Activated gamma-delta T cell (primary cell): ENCODE measurements at regions not wholly inside any gene's neighbourhood (a gene's known extent, or its start where the extent isn't known, plus 50 kb on each side); places are given as distances from the start of the nearest gene placed in this dataset.
"Not testable (repeated sequence)": the region's sequence is repeated elsewhere in the genome, so short reads cannot be mapped to it uniquely, and the experiment has no call there.

ENCODE experiments used
- DNase-seq: peaks from one replicate; lab custom pipeline; 2025; lab: John Stamatoyannopoulos, UW

DNA sequence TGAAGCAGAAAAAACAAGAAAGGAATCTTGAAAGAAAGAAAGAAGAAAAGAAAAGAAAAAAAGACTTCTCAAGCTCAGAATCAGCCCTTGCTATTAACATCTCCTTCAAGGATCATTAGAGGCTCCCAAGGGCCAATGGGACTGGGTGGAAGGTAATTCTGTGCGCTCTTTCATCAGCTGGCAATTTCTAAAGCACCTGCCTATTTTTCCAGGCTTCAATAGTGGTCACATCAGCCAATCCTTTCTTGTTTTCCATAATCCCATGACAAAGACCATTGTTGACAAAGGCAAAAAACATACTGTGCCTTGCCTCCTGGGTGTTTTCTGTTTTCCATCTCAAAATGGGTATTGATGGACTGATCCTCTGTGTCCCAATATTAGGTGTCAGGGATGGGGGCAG lies 88.2 kb upstream of the TSC22D1 start:
- DNase-seq = no peak

DNA sequence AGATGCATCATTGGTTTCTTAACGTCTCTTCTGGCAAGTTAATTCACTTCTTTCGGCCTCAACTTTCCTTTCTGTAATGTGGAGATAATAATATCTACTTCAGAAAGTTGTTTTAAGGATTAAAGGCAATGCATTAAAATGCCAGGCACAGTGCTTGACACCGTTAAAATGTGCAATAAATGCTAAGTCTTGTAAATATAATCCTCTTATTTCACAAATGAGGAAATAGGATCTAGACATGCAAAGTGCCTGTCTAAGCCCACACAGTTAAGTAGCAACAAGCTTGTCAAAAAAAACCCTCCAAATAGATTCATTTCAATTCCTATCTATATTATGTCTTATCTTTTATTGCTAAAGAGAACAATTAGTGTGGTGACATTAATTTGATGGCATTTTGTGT lies 86.4 kb upstream of the TSC22D1 start:
- DNase-seq = no peak

DNA sequence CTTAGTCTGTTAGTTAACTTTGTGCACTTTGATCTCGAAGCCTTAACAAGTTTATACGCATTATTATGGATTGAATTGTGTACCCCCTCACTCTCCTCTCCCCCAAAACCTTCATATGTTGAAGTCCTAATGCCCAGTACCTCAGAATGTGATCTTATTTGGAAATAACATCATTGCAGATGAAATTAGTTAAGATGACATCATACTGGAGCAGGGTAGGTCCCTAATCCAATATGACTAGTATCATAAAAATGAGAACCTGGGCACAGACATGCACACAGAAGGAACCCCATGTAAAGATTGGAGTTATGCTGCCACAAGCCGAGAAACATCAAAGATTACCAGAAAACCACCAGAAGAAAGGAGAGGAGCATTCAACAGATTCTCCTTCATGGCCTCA lies 85.8 kb upstream of the TSC22D1 start:
- no peak for DNase-seq

DNA sequence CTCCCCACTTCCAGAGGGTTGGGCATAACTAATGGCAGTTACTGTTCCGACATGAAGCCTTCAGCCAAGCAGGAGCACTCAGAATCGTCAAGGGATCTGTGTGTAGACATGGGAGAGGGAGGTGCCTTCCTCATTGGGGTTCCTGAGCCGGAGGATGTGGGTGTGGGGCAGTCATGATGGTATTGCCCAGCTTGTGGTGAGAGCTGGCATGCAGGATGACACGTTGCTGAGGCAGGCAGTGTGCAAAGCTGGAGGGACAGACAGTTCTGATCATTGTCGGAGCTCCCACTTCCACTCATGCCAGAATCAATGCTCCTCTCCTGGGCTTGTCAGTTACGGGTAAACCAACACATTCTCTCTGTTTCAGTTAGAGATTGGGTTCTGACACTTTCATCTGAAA lies 83.9 kb upstream of the TSC22D1 start:
- no peak for DNase-seq

DNA sequence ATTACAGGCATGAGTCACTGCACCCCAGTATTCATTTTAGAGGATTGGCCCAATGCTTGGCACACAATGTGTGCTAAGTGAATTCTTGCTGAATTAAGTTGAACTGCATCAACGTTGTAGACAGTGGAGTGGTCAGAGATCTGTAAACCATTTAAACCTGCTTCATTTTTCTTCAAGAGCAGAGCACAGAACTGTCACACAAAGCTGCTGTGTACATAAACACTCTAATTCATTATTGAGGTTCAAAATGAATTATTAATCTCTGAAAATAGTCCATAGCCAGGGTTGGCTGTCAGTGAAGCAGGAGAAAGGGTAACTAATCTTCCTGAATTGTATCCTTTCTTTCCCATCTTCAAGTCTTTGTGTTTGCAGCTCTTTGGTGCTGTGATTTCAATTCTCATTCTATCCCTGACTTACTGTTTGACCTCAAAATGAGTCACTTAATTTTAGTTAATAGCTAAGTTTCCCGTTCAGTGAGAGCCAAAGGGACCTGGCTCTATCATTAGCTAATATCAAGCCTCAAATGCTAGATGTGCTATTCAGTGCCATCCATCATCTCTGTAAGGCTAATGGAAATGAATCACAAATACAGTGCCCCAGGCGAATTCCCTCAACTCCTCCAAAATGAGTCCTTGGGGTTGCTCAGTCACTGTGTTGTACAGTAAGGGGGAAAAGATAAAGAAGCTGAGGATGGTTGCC lies 77.0 kb upstream of the TSC22D1 start:
- DNase-seq = no peak

DNA sequence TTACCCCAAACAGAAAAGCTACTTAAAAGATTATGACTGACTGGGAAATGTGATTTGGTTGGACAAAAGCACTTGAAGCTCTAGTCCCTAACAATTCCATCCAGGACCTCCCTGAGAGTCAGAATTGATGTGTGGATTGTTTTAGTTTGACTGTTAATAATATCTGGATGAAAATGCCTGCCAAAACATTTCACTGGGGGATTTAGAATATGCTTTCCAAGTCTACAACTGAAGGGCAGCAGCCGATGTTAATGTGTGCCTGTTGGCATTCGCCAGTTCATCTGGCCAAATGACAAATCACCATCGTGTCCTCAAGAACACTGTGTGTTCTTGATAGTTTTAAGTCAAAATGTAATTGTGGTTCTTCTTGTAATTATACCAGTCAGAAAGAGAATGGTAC lies 76.0 kb upstream of the TSC22D1 start:
- DNase-seq = no peak

DNA sequence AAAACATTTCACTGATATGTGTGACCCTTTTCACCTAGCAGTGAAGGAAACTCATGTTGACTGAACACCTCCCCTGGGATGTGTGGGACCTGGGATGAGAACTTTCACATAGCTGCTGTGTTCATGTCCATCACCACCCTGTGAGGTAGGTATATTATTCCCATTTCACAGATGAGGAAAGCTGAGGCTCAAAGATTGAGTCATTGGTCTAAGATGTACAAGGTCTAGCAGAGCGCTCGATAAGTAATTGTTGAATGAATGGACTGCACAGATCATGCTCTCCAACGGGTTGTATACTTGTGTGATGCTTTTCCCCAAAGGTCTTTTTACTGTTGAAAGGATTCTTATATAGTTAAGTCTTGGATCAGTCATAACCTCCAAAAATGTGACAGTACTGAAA lies 75.6 kb upstream of the TSC22D1 start:
- DNase-seq = no peak

DNA sequence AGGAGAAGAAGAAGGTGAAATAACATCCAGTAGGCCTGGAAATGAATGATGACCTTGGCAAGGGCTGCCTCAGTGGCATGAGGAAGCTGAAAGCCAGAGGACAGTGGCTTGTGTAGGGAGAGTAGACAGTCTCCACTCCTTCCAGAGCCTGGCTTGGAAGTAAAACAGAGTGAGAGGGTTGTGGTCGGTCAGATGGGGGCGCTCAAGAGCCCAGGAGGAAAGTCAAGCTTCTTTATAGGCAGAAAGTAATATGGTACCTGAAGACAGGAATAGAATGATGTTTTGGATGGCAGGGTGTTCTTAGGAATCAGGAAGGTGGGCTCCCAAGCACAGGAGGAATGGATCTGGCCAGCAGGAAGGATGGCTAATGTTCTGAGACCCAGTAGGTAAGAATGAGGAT lies 75.1 kb upstream of the TSC22D1 start:
- no peak for DNase-seq

DNA sequence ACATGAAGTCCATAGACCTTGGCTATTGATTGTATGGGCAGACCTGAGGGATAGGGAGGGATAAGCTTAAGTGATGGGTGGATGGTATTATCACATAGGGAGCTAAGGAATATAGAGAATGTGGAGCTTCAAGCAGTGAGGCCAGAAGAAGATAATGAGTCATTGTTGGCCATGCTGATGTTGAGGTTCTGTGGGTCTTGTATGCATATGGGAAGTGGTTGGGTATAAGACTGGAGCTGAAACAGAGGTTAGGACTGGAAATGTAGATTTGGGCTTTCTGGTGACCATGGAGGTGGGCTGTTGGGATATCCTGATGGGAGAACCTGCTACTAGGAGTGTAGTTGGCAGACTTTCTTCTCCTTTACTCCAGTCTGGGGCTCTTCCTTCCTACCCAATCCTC lies 73.7 kb upstream of the TSC22D1 start:
- DNase-seq = no peak

DNA sequence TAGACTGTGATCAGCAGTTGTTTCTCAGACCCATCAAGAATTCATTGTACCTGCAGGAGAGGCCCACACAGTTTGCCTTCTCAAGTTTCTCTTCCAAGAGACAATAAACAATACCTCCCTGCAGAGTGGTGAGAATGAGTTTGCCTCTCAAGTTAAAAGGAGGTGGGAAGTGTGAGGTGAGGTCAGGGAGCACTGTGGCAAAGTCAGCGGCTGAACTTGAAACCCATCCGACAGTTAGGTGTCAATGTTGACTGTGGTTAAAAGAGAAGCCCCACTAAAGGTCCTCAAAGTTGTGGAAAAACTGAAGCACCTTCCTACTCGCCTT lies 72.9 kb upstream of the TSC22D1 start:
- no peak for DNase-seq

DNA sequence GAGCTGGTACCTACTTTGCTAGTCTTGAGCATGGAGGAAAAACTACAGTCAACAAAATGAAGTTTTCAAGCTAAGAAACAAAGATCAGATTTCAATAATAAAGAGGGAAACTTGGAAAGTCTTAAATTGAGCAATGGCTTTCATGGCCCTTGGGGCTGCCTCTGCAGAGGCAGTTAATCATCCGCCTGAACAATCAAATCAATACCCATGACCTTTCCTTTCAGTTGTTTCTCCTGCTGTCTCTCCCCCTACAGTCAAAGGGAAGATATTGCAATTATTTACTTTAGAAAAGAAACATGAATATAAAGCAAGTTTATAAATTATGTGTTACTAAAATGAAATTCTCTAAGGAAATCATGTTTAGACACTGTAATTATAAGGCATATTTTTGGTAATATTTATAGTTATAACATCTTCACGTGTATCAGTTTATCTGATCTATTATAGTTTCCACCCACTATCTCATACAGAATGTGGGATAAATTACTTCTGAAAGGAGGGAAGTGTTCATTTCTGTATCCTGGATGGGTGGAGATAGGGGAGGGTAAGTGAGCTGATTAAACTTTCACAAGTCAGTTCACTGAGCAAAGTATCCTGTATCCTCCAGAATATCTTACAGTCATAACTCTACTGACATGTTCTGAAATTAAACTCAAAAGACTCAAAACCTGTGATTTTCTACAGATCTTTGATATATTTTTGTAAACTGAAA lies 72.4 kb upstream of the TSC22D1 start:
- DNase-seq = no peak

DNA sequence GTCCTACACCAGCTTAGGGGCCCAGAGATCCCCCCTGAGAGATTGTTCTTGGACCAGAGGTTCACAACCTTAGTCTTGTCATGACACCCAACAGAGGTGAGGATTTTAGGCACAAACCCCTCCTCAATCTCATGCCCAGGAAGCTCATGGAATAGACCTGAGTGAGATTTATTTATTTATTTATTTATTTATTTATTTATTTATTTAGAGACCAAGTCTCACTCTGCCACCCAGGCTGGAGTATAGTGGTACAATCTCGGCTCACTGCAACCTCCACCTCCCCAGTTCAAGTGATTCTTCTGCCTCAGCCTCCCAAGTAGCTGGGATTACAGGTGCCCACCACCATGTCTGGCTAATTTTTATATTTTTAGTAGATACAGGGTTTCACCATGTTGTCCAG lies 71.4 kb upstream of the TSC22D1 start:
- DNase-seq = not testable (repeated sequence)

DNA sequence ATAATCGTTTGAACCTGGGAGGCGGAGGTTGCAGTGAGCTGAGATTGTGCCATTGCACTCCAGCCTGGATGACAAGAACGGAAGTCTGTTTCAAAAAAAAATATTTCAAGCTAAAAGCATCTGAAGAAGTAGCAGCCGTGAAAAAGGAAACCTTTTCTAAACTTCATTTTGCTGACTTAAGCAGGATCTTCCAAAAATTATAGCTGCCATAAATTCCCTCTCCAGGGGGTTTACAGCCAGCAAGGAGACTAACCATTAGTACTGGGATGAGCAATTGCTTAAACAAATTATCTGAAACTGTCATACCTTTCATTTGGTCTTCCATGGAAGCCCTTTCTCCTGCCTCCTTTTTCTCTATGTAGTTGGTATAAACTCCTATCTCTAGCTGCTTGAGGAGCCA lies 69.9 kb upstream of the TSC22D1 start:
- DNase-seq = no peak

DNA sequence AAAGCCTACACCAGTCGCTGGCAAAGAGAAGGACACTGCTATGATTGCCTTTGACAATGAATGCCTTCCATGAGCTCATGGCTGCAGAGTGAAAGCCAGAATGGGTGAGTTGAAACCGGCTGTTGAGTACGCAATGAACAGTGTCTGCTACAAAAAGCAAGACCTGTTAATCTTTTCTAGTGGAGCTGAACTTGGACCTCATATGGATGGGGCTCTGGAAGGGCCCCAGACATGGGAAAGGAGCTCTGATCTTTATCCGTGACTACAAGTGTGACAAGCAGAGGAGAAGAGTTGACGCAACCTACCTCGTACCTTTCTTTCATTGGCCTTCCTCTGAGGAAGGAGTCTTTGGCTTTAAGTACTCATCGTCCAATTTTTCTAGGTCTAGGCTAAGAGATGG lies 67.1 kb upstream of the TSC22D1 start:
- no peak for DNase-seq

DNA sequence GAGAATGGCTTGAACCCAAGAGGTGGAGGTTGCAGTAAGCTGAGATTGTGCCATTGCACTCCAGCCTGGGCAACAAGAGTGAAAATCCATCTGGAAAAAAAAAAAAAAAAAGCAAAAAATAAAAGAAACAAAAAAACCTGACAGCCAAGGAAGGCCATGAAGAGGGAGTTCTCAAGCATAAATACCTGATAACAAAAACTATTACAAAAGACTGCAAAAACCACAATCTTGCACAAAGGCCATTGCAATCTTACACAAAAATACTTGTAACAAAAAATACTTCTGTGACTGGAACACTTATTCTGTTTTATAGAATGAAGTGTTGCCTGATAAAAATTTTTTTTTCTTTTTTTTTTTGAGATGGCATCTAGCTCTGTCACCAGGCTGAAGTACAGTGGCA lies 61.5 kb upstream of the TSC22D1 start:
- DNase-seq = no peak

DNA sequence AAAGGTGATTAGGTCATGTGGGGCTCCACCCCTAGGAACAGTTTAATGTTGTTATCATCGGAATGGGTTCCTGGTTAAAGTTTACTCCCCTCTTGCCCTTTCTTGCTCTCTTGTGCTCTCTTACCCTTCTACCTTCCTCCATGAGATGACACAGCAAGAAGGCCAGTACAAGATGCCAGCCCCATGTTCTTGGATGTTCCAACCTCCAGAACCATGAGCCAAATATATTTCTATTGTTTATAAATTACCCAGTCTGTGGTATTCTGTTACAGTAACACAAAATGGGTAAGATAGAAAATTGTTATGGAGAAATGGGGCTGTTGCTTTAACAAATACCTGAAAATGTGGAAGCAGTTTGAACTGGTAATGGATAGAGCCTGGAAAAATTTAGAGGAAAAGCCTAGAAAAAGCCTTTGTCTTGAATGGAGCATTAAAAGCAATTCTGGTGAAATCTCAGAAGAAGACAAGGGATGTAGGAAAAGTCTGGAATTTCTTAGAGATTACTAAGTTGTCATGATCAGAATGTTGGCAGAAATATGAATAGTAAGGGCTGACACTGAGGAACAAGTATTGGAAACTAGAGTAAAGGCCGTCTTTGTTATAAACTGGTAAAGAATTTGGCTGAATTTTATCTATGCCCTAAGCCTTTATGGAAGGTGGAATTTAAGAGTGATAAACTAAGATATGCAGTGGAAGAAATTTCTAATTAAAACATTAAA lies 53.5 kb upstream of the TSC22D1 start:
- no peak for DNase-seq

DNA sequence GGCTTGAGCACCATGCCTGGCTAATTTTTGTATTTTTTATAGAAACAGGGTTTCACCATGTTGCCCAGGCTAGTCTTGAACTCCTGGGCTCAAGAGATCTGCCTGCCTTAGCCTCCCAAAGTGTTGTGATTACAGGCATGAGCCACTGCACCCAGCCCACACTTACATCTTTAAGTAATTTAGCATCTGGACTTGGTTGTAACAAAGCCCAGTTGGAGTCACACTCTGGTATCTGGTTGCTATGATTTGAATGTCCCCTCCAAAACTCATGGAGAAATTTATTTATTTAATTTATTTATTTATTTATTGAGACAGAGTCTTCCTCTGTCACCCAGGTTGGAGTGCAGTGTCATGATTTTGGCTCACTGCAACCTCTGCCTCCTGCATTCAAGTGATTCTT lies 52.7 kb upstream of the TSC22D1 start:
- DNase-seq = not testable (repeated sequence)

DNA sequence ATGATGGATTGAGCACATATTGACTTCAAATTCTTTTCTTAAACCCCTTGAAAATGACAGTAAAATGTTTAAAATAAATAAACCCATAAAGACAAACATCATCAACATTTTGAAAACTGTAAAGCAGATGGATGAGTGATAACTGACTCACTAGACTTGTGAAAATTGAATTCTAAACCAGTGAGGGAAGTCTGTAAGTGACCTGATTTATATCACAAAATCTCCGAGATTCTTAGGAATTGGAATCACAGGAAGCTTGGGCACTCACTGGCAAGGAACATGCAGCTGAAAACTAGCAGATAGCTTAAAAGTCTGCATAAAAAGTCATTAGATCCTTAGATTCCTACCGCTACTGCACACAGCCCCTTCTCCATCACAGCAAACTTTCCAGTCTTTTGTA lies 51.3 kb upstream of the TSC22D1 start:
- no peak for DNase-seq

DNA sequence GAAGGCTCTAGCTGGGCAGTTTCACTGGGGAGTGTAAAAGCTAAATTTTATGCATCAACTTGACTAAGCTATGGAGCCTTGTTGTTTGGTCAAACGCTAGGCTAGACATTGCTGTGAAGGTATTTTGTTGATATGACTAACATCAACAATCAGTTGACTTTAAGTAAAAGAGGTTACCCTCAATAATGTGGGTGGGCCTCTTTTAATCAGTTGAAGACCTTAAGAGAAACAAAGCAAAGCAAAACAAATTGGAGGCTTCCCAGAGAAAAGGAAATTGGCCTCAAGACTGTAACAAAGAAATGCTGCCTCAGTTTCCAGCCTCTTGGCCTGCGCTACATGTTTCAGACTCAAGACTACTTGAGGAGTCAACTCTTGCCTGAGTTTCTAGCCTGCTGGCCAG lies 50.0 kb upstream of the TSC22D1 start:
- no peak for DNase-seq
